ENCODE measurements at regions not wholly inside any gene's neighbourhood (a gene's known extent, or its start where the extent isn't known, plus 50 kb on each side); places are given as distances from the start of the nearest gene placed in this dataset.

- DNase-seq: no peak
These were observed 54.7 kb upstream of the TNS3 start for GRCh38 chr7:47636433-47637175.

DNA sequence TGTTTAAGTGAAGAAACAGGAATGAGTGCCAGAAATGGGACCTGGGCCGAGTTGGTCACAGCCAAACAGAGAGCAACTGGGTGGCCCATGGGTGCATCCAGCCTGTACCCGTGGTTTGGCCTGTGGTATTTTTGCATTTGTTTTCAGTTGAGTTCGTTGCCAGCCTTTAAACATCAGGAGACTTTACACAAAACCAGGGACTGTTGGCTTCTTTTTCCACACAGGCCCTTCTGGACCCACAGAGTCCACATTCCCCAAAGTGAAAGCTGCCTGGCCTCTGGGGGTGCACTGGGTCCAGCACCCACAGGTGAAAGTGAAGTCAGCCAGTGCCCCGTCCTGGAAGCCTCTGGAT is 54.1 kb upstream of the TNS3 start:
- no peak for DNase-seq

DNA sequence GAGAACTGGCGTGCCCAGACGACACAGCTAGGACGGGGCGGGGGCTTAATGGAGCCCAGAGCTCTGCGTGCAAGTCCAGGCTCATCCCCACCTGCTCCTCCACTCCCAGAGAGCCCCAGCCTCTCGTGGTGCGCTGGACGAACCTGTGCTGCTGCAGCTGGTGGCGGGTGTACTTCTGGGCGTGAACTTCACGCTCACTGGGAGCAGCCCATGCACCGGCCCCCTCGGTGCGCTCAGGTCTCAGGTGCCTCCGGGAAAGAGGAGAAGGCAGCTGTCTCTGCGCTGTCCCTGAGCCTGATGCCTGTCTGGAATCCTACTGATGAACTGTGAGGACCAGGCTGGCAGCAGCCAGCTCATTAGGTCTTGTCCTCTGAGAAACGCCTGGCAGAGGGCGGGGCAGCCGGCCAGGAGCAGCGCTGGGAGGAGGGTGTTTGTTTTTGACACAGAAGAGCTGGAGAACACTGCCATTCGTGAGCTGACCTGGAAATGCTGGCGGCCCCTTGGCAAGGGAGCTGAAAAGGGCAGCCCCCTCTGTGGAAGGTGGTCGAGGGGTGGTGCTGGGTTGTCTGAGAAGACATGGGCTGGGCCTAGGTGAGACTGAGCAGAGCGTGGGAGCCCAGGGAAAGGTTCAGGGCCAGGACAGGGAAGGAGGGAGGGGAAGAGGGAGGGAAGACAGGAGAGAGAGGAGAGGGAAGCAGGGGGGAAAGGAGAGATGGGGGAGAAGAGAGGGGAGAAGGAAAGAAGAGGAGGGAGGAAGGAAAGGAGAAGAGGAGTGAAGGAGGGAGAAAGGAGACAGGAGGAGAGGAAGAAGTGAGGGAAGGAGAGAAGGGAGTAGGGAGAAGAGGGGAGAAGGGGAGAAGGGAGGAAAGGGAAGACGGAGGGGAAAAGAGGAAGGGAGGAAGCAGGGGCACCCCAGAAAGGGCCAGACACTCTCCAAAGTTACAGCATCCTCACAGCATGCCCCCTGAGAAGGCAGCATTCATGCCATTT is 53.5 kb upstream of the TNS3 start:
- no peak for DNase-seq

DNA sequence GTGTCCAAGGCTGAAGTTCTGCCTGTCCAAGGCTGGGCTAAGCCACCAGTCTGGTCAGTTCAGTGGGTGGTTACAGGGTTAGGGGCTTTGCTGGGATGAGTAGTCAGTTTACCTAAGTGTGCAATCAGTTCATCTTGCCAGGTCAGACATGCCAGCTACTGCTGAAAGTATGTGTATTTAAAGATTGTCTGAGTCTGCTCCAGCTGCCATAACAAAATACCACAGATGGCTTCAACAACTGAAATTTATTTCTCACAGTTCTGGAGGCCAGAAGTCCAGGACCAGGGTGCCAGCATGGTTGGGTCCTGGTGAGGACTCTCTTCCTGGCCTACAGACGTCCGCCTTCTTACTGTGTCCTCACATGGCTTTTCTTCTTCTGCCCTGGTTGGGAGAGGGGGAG is 52.4 kb upstream of the TNS3 start:
- DNase-seq: no peak

DNA sequence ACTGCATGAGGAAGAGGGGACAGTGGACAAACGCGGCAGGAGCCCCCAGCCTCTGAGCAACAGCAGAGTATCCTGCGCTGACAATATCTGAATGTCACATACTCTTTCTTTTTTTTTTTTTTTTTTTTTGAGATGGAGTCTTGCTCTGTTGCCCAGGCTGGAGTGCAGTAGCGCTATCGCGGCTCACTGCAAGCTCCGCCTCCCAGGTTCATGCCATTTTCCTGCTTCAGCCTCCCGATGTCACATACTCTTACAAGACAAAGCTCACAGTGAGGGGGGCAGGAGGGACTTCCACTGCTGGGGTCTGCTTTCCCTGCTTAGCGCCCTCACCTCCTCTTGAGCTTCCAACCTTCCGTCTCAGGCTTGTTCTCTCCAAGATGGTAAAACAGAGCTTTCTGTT is 51.2 kb upstream of the TNS3 start:
- DNase-seq: no peak

Data from CD4-positive, alpha-beta T cell treated with Interleukin-17A for 4 hours (primary cell).